HG03135 (cell line): ENCODE measurements at regions not wholly inside any gene's neighbourhood (a gene's known extent, or its start where the extent isn't known, plus 50 kb on each side); places are given as distances from the start of the nearest gene placed in this dataset.
"Not testable (repeated sequence)": the region's sequence is repeated elsewhere in the genome, so short reads cannot be mapped to it uniquely, and the experiment has no call there.

ENCODE experiments used
- ATAC-seq: cut with Tn5 transposase; IDR thresholded peaks from one replicate; pipeline ENCODE4 v1.9.1; 2021; ENCODE audit warnings: mild to moderate bottlenecking, moderate library complexity; ENCODE audit not compliant: unreplicated experiment

- ATAC-seq = no peak
These were observed 185.7 kb upstream of the TBL1XR1 start for GRCh38 chr3:177382944-177383343.

GRCh38 chr3:177385186-177385585, 187.9 kb upstream of the TBL1XR1 start:
- no peak for ATAC-seq

GRCh38 chr3:177385831-177386301, 188.6 kb upstream of the TBL1XR1 start:
- ATAC-seq = no peak

- no peak for ATAC-seq
These were observed 190.9 kb upstream of the TBL1XR1 start for GRCh38 chr3:177388209-177388608.

- ATAC-seq = not testable (repeated sequence)
These were observed 197.1 kb upstream of the TBL1XR1 start for GRCh38 chr3:177394231-177395024.

- ATAC-seq = no peak
These were observed 199.5 kb upstream of the TBL1XR1 start for GRCh38 chr3:177396733-177397132.

- ATAC-seq = no peak
These were observed 204.1 kb upstream of the TBL1XR1 start for GRCh38 chr3:177401375-177401774.

GRCh38 chr3:177402533-177402932, 205.3 kb upstream of the TBL1XR1 start:
- no peak for ATAC-seq

GRCh38 chr3:177405191-177405672, 207.9 kb upstream of the TBL1XR1 start:
- ATAC-seq = no peak

GRCh38 chr3:177410730-177411129, 213.4 kb upstream of the TBL1XR1 start:
- no peak for ATAC-seq

GRCh38 chr3:177411201-177411600, 213.9 kb upstream of the TBL1XR1 start:
- ATAC-seq = no peak

GRCh38 chr3:177412677-177413170, 215.4 kb upstream of the TBL1XR1 start:
- ATAC-seq = not testable (repeated sequence)

- ATAC-seq = no peak
These were observed 216.8 kb upstream of the TBL1XR1 start for GRCh38 chr3:177414093-177414492.

- ATAC-seq = no peak
These were observed 221.5 kb upstream of the TBL1XR1 start for GRCh38 chr3:177418787-177419186.

- no peak for ATAC-seq
These were observed 222.8 kb upstream of the TBL1XR1 start for GRCh38 chr3:177419904-177420601.

- ATAC-seq = no peak
These were observed 223.6 kb upstream of the TBL1XR1 start for GRCh38 chr3:177420651-177421480.

- no peak for ATAC-seq
These were observed 224.2 kb upstream of the TBL1XR1 start for GRCh38 chr3:177421481-177421785.

- no peak for ATAC-seq
These were observed 227.2 kb upstream of the TBL1XR1 start for GRCh38 chr3:177424521-177424920.

- no peak for ATAC-seq
These were observed 227.8 kb upstream of the TBL1XR1 start for GRCh38 chr3:177425042-177425441.

- no peak for ATAC-seq
These were observed 229.0 kb upstream of the TBL1XR1 start for GRCh38 chr3:177426106-177426877.
